Chondrocyte (in vitro differentiated cells): ENCODE measurements at regions not wholly inside any gene's neighbourhood (a gene's known extent, or its start where the extent isn't known, plus 50 kb on each side); places are given as distances from the start of the nearest gene placed in this dataset.

Experiments
- DNase-seq: peaks from one replicate; pipeline ENCODE4 v3.0.0; 2021; ENCODE audit warnings: mixed read lengths, low spot score
- H3K27ac Mint-ChIP-seq: one replicate; pipeline ENCODE4 v1.8.0; 2021; ENCODE audit warnings: mild to moderate bottlenecking, moderate library complexity, mixed read lengths; ENCODE audit not compliant: unreplicated experiment
- H3K27me3 Mint-ChIP-seq: 2 replicates; pipeline ENCODE4 v1.8.0; 2021; ENCODE audit warnings: low read depth, mixed read lengths
- H3K36me3 Mint-ChIP-seq: 2 replicates; pipeline ENCODE4 v1.8.0; 2021; ENCODE audit warnings: low read depth, mixed read lengths
- H3K4me1 Mint-ChIP-seq: 2 replicates; pipeline ENCODE4 v1.8.0; 2021; ENCODE audit warnings: low read depth, mild to moderate bottlenecking, mixed read lengths
- H3K4me3 Mint-ChIP-seq: one replicate; pipeline ENCODE4 v1.8.0; 2021; ENCODE audit warnings: mild to moderate bottlenecking, moderate library complexity, mixed read lengths; ENCODE audit not compliant: unreplicated experiment
- H3K9me3 Mint-ChIP-seq: 2 replicates; pipeline ENCODE4 v1.8.0; 2021; ENCODE audit warnings: low read depth, mixed read lengths
- TF ChIP-seq, protein P1 (sequence below): fragments of 200-600 bp; sonication (generic); IDR thresholded peaks from 2 replicates; pipeline ENCODE4 v1.5.0; 2021; ENCODE audit warnings: antibody characterized with exemption, mild to moderate bottlenecking, moderate library complexity

DNA sequence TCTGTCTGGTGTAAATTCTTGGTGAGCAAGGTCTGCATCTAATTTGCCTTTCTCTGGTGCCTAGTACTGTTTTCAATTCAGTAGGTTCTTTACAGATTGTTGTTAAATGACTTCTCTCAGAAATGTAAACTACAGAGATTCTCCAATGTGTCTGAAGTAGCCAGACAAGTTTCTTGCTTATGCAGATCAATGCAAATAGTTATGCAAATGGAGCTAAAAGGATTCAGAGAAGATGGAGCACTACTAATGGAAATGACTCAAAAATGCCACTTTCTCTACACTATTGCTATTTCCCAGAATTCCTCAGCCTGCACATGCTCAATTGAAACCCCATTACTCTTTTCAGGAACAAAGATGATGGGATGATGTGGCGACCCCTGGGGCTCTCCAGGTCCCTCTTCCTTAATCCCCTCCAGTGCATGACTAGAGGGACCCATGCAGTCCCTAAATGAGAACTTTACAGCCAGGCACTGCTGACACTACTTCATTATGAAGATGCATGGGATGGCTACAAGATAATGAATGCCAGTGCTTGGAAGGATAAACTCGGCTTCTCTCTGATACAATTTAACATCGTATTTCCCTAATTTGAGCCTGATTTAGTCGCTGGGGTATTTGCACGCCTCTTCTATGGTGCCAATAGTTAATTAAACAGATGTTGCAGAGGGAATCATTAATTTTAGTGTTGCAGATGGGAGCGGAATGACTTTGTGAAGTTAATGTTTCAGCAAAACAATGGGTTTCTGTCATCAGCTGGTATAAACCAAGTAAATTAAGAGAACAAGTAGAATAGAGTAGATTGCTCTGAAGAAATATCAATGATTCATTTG is 753.2 kb downstream of the TLR4 start:
- no peak for DNase-seq
- H3K4me3 Mint-ChIP-seq = no peak overlapping the region
- no peaks in the 10 kb centered on the region for H3K36me3 Mint-ChIP-seq
- H3K4me1 Mint-ChIP-seq = no peaks in the 10 kb centered on the region
- H3K27ac Mint-ChIP-seq = no peak overlapping the region
- peaks cover 9% of the 10 kb centered on the region for H3K27me3 Mint-ChIP-seq
- peaks cover 4% of the 10 kb centered on the region for H3K9me3 Mint-ChIP-seq
- TF ChIP-seq, protein P1, sequence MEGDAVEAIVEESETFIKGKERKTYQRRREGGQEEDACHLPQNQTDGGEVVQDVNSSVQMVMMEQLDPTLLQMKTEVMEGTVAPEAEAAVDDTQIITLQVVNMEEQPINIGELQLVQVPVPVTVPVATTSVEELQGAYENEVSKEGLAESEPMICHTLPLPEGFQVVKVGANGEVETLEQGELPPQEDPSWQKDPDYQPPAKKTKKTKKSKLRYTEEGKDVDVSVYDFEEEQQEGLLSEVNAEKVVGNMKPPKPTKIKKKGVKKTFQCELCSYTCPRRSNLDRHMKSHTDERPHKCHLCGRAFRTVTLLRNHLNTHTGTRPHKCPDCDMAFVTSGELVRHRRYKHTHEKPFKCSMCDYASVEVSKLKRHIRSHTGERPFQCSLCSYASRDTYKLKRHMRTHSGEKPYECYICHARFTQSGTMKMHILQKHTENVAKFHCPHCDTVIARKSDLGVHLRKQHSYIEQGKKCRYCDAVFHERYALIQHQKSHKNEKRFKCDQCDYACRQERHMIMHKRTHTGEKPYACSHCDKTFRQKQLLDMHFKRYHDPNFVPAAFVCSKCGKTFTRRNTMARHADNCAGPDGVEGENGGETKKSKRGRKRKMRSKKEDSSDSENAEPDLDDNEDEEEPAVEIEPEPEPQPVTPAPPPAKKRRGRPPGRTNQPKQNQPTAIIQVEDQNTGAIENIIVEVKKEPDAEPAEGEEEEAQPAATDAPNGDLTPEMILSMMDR = no peak

DNA sequence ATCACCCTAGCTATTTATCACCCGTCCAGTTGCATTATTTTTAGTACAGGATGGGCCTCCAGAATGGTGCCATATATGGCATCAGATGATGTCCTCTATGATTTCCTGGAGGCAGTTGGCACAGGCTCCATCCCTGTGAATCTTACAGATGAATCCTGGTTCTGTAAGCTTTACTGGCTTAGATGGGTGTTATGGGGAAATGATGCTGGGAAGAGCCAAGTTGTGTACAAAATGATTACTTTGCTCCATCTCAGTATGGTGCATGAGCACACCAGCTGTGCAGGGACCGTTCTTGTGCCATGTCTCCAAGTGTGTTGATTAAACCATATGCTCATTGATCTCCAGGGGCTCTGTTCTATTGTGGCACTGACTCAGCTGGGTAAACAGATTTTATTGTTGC is 755.7 kb downstream of the TLR4 start:
- peaks cover 19% of the 10 kb centered on the region for H3K27me3 Mint-ChIP-seq
- H3K4me3 Mint-ChIP-seq = no peak overlapping the region
- no peaks in the 10 kb centered on the region for H3K4me1 Mint-ChIP-seq
- TF ChIP-seq, protein P1 = no peak
- no peak for DNase-seq
- H3K36me3 Mint-ChIP-seq = no peaks in the 10 kb centered on the region
- no peak overlapping the region for H3K27ac Mint-ChIP-seq
- peaks cover 4% of the 10 kb centered on the region for H3K9me3 Mint-ChIP-seq

DNA sequence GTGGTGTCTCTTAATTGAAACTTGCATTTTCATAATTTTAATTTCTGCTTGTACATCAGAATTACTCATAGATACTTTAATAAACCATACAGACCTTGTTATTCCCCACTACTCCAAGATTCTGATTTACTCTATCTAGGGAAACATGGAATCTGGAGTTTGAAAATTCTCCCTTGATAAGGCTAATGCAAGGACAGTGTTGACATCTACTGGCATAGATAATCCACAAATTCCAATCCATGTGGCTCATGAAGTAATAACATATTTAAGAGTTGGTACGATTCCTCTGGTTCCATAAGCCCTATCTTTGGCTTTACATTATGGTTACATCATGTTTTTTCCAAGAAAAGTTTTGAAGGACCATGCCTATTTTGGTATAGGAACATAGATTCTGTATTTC is 759.2 kb downstream of the TLR4 start:
- no peak overlapping the region for H3K4me3 Mint-ChIP-seq
- H3K27me3 Mint-ChIP-seq = peaks cover 16% of the 10 kb centered on the region
- TF ChIP-seq, protein P1 = no peak
- no peaks in the 10 kb centered on the region for H3K4me1 Mint-ChIP-seq
- no peaks in the 10 kb centered on the region for H3K36me3 Mint-ChIP-seq
- no peak for DNase-seq
- no peak overlapping the region for H3K27ac Mint-ChIP-seq
- H3K9me3 Mint-ChIP-seq = no peaks in the 10 kb centered on the region

DNA sequence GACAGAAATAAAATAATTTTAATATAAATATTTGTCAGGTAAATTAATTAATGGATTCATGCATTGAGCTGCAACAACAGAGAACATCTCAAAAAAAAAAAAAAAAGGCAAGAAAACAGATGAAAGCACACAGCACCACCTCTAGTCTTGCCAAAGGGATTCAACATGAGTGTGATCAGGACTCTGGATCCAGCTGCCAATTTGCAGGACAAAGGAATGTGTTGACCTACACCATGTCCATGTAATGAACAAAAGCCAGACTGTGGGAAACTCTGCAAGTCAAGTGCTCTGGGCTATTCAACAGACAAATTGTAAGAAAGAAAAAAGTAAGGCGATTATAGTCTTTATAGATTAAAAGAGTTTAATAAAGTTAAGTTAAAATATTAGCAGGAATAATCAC is 769.3 kb downstream of the TLR4 start:
- Mint-ChIP-seq H3K9me3 (no peaks in the 10 kb centered on the region), H3K4me1 (no peaks in the 10 kb centered on the region), H3K4me3 (no peak overlapping the region), H3K27me3 (peaks cover 4% of the 10 kb centered on the region), H3K36me3 (no peaks in the 10 kb centered on the region), H3K27ac (no peak overlapping the region)
- DNase-seq = no peak
- TF ChIP-seq, protein P1 = no peak

DNA sequence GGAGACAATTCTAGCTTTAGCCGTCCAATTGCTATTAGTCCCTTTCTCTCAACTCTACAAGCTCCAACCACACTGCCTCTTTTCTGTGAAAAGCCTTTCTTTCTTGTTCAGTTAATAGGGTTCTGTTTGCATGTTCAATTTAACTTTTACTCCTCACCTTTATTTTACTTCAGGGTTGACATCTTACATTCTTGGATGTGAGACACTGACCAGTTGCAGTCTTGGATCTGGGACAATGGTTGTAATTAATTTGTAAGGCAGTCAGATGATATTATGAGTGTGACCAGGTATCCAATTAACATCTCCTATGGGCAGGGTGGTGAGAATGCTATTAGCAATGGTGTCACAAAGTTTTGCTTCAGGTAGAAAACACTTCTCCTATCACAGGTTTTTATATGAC is 774.5 kb downstream of the TLR4 start:
- Mint-ChIP-seq H3K36me3 (no peaks in the 10 kb centered on the region), H3K27me3 (peaks cover 6% of the 10 kb centered on the region), H3K27ac (no peak overlapping the region), H3K4me3 (no peak overlapping the region), H3K9me3 (no peaks in the 10 kb centered on the region), H3K4me1 (no peaks in the 10 kb centered on the region)
- DNase-seq = no peak
- TF ChIP-seq, protein P1 = no peak
